Raji (cell line): ENCODE measurements at regions not wholly inside any gene's neighbourhood (a gene's known extent, or its start where the extent isn't known, plus 50 kb on each side); places are given as distances from the start of the nearest gene placed in this dataset.

Experiments used
- POLR2A ChIP-seq: IDR thresholded peaks from 2 replicates; pipeline ENCODE4 v1.6.1; 2011; ENCODE audit warnings: low read depth, low read length, control low read depth; ENCODE audit not compliant: insufficient read depth

GRCh38 chr16:85320677-85321385 lies 208.6 kb upstream of the CIBAR2 start:
- no peak for TF ChIP-seq POLR2A

- TF ChIP-seq POLR2A, result no peak
Measured at GRCh38 chr16:85321509-85322271, 209.4 kb upstream of the CIBAR2 start.

- no peak for TF ChIP-seq POLR2A
Measured at GRCh38 chr16:85323230-85323960, 211.1 kb upstream of the CIBAR2 start.

- no peak for TF ChIP-seq POLR2A
Measured at GRCh38 chr16:85323961-85324253, 211.6 kb upstream of the CIBAR2 start.

- TF ChIP-seq POLR2A, result no peak
Measured at GRCh38 chr16:85324488-85324887, 212.2 kb upstream of the CIBAR2 start.

DNA sequence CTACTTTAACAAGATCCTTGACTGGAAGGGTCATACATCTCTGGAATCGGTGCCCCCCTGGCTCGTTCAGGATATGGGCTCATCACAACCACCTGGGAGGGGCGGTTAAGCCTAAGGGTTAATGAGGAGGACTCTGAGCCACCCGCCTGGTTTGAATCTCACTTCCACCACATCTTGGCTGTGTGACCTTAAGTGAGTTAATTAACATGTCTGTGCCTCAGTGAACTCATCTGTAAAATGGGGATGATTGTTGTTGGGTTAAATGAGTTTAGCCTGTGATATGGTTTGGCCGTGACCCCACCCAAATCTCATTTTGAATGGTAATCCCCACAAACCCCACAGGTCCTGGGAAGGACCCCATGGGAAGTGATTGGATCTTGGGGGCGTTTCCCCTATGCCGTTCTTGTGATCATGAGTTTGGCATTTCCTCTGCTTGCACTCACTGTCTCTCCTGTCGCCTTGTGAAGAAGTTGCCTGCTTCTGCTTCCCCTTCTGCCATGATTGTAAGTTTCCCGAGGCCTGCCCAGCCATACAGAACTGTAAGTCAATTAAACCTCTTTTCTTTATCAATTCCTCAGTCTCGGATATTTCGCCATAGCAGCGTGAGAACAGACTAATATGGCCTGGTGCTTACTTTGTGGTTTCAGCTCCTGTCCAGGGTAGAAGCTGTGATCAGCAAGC lies 214.0 kb upstream of the CIBAR2 start:
- no peak for TF ChIP-seq POLR2A

GRCh38 chr16:85326794-85327181 lies 214.5 kb upstream of the CIBAR2 start:
- peak; percentile 47; the same call in 1 of the 2 replicates for TF ChIP-seq POLR2A

GRCh38 chr16:85327731-85328675 lies 215.7 kb upstream of the CIBAR2 start:
- TF ChIP-seq POLR2A, result no peak

DNA sequence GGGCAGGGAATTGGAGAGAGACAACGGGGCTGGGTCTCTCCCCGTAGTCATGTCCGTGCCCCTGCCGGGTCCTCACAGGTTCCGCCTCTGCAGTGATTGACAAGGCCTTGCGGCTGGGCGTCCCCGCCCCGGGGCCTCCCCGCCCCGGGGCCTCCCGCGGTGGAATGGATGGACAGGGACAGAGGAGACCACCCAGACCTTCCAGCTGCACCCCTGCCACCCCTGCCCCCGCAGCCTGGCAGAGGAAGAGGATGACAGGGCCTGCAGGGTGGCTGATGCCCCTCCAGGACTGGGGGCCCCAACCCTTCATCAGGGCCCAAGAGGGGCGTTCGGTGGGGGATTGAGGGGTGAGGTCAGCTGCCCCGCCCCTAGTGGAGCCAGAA lies 216.4 kb upstream of the CIBAR2 start:
- no peak for TF ChIP-seq POLR2A

GRCh38 chr16:85329059-85329812 lies 217.0 kb upstream of the CIBAR2 start:
- no peak for TF ChIP-seq POLR2A

DNA sequence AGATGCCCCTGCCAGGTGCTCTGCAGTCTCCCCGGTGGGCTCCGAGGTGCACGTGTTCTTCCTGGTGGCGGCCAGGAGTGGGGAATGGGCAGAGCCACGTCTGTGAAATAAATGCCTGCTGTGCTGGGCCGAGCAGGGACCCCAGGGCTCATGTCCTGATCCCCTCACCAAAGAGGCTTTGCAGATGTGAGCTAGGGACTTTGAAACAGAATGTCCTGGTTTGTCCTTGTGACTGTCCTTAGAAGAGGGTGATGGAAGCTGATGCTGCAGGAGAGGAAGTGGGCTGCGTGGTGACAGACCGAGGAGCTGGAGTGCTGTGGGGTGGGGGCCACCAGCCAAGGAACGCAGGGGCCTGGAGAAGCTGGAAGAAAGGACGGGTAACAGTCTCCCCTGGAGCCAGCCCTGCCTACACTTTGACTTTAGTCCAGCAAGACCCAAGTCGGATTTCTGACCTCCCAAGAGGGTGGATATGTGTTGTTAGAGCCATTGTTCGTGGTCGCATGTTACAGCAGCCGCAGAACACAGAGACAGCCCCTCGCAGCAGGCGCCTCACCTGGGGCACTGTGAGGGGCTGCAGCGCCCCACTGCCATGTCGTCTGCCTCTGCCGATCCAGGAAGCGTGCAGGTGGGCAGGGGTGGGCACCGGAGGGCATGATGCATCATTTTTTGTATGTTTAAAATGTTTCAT lies 217.9 kb upstream of the CIBAR2 start:
- no peak for TF ChIP-seq POLR2A

GRCh38 chr16:85330694-85331188 lies 218.5 kb upstream of the CIBAR2 start:
- no peak for TF ChIP-seq POLR2A

GRCh38 chr16:85331688-85332087 lies 219.4 kb upstream of the CIBAR2 start:
- no peak for TF ChIP-seq POLR2A

- no peak for TF ChIP-seq POLR2A
Measured at GRCh38 chr16:85332175-85332574, 219.9 kb upstream of the CIBAR2 start.
